ENCODE measurements at regions not wholly inside any gene's neighbourhood (a gene's known extent, or its start where the extent isn't known, plus 50 kb on each side); places are given as distances from the start of the nearest gene placed in this dataset.

DNA sequence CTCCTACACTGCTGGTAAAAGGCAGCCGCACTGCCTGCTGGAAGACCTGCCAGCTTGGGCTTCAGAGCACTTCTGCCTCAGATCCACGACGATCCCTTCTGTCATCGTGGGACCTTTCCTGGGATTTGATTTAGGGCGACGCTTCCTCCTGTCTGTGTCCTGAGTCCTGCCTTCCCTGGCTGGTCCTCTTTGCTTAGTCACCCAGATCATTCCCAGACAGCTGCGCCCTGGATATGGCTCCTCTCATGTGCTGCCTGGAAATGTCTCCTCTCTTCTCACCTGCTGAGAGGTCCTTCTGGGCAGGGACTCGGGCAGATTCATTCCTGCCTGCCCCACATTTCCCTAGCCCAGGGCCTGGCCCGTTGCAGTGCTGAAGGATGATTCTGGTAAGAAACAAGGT lies 72.4 kb upstream of the POU3F1 start:
- Histone ChIP-seq H3K27me3 (ENCODE audit: insufficient read depth, low read length) (0 out of 2 replicates have a peak, but pooled peaks cover 3% of the 10 kb centered on the region), H3K9me2 (ENCODE audit: low read depth, low read length) (no peaks in the 10 kb centered on the region), H3K4me1 (ENCODE audit: insufficient read depth, low read length, severe bottlenecking) (no peaks in the 10 kb centered on the region), H2AFZ (ENCODE audit: low read length) (no peak overlapping the region), H3K4me2 (ENCODE audit: low read length) (no peak overlapping the region), H3K9ac (ENCODE audit: low read length) (no peak overlapping the region), H3K36me3 (ENCODE audit: insufficient read depth, low read length) (no peaks in the 10 kb centered on the region), H4K20me1 (ENCODE audit: insufficient read depth, low read length) (no peaks in the 10 kb centered on the region), H3K9me3 (ENCODE audit: low read length) (no peaks in the 10 kb centered on the region), H3K4me3 (ENCODE audit: low read depth, low read length, poor library complexity, severe bottlenecking) (no peak overlapping the region), H3K79me2 (ENCODE audit: insufficient read depth, low read length) (no peaks in the 10 kb centered on the region), H3F3A (ENCODE audit: insufficient read depth, low read length) (no peaks in the 10 kb centered on the region), H3K27ac (ENCODE audit: low read depth, low read length, poor library complexity, severe bottlenecking) (no peak overlapping the region)
- TF ChIP-seq, protein P1, sequence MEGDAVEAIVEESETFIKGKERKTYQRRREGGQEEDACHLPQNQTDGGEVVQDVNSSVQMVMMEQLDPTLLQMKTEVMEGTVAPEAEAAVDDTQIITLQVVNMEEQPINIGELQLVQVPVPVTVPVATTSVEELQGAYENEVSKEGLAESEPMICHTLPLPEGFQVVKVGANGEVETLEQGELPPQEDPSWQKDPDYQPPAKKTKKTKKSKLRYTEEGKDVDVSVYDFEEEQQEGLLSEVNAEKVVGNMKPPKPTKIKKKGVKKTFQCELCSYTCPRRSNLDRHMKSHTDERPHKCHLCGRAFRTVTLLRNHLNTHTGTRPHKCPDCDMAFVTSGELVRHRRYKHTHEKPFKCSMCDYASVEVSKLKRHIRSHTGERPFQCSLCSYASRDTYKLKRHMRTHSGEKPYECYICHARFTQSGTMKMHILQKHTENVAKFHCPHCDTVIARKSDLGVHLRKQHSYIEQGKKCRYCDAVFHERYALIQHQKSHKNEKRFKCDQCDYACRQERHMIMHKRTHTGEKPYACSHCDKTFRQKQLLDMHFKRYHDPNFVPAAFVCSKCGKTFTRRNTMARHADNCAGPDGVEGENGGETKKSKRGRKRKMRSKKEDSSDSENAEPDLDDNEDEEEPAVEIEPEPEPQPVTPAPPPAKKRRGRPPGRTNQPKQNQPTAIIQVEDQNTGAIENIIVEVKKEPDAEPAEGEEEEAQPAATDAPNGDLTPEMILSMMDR (IDR thresholded peaks at IDR 0.05; ENCODE audit: low read length): no peak
- no peak for TF ChIP-seq EZH2 (IDR thresholded peaks at IDR 0.05; ENCODE audit: borderline replicate concordance, low read length)

DNA sequence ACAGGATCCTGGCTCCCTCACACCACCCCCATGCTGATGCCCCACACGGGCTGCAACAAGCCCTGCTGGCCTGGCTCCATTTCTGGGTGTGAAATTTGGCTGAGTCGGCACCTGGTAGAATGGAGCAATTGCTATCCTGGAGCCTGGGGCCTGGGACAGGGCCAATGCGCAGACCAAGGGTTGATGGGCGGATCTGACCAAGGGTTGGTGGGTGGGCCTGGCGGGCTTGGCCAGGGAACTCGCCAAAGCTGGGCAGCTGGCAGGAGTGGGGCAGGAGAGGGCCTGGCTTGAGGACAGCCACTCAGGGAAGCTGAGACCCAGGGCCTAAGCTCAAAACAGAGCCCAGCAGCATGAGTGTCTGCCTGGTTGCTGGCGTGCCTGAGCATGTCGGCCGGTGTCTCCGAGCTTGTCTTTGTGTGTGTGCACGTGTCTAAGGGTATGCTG lies 70.9 kb upstream of the POU3F1 start:
- Histone ChIP-seq H4K20me1 (ENCODE audit: insufficient read depth, low read length) (no peaks in the 10 kb centered on the region), H2AFZ (ENCODE audit: low read length) (no peak overlapping the region), H3K27ac (ENCODE audit: low read depth, low read length, poor library complexity, severe bottlenecking) (no peak overlapping the region), H3K36me3 (ENCODE audit: insufficient read depth, low read length) (no peaks in the 10 kb centered on the region), H3K4me1 (ENCODE audit: insufficient read depth, low read length, severe bottlenecking) (no peaks in the 10 kb centered on the region), H3K9me2 (ENCODE audit: low read depth, low read length) (no peaks in the 10 kb centered on the region), H3K27me3 (ENCODE audit: insufficient read depth, low read length) (no peaks in the 10 kb centered on the region), H3K9ac (ENCODE audit: low read length) (no peak overlapping the region), H3K79me2 (ENCODE audit: insufficient read depth, low read length) (no peaks in the 10 kb centered on the region), H3K4me2 (ENCODE audit: low read length) (no peak overlapping the region), H3K9me3 (ENCODE audit: low read length) (no peaks in the 10 kb centered on the region), H3F3A (ENCODE audit: insufficient read depth, low read length) (no peaks in the 10 kb centered on the region), H3K4me3 (ENCODE audit: low read depth, low read length, poor library complexity, severe bottlenecking) (no peak overlapping the region)
- TF ChIP-seq, protein P1 (IDR thresholded peaks at IDR 0.05; ENCODE audit: low read length): no peak

GRCh38 chr1:38115682-38116202 lies 69.1 kb upstream of the POU3F1 start:
- Histone ChIP-seq H3K79me2 (ENCODE audit: insufficient read depth, low read length) (no peaks in the 10 kb centered on the region), H4K20me1 (ENCODE audit: insufficient read depth, low read length) (no peaks in the 10 kb centered on the region)

More at GRCh38 chr1:38115682-38116202, 69.1 kb upstream of the POU3F1 start:
- Histone ChIP-seq H2AFZ (ENCODE audit: low read length) (no peak overlapping the region), H3K4me1 (ENCODE audit: insufficient read depth, low read length, severe bottlenecking) (no peaks in the 10 kb centered on the region), H3K9me3 (ENCODE audit: low read length) (no peaks in the 10 kb centered on the region), H3K9ac (ENCODE audit: low read length) (no peak overlapping the region), H3K4me2 (ENCODE audit: low read length) (no peak overlapping the region), H3K4me3 (ENCODE audit: low read depth, low read length, poor library complexity, severe bottlenecking) (no peak overlapping the region), H3K27me3 (ENCODE audit: insufficient read depth, low read length) (no peaks in the 10 kb centered on the region), H3K27ac (ENCODE audit: low read depth, low read length, poor library complexity, severe bottlenecking) (no peak overlapping the region), H3K9me2 (ENCODE audit: low read depth, low read length) (no peaks in the 10 kb centered on the region), H3K36me3 (ENCODE audit: insufficient read depth, low read length) (no peaks in the 10 kb centered on the region), H3F3A (ENCODE audit: insufficient read depth, low read length) (no peaks in the 10 kb centered on the region)
- no peak for TF ChIP-seq EZH2 (IDR thresholded peaks at IDR 0.05; ENCODE audit: borderline replicate concordance, low read length)
- TF ChIP-seq, protein P1 (IDR thresholded peaks at IDR 0.05; ENCODE audit: low read length): no peak

All from OCI-LY1 (cell line).